Chondrocyte (in vitro differentiated cells): ENCODE measurements at regions not wholly inside any gene's neighbourhood (a gene's known extent, or its start where the extent isn't known, plus 50 kb on each side); places are given as distances from the start of the nearest gene placed in this dataset.
"Not testable (repeated sequence)": the region's sequence is repeated elsewhere in the genome, so short reads cannot be mapped to it uniquely, and the experiment has no call there.

Source experiments
- DNase-seq: peaks from one replicate; pipeline ENCODE4 v3.0.0; 2021; ENCODE audit warnings: mixed read lengths, low spot score
- H3K27ac Mint-ChIP-seq: one replicate; pipeline ENCODE4 v1.8.0; 2021; ENCODE audit warnings: mild to moderate bottlenecking, moderate library complexity, mixed read lengths; ENCODE audit not compliant: unreplicated experiment
- H3K27me3 Mint-ChIP-seq: 2 replicates; pipeline ENCODE4 v1.8.0; 2021; ENCODE audit warnings: low read depth, mixed read lengths
- H3K36me3 Mint-ChIP-seq: 2 replicates; pipeline ENCODE4 v1.8.0; 2021; ENCODE audit warnings: low read depth, mixed read lengths
- H3K4me1 Mint-ChIP-seq: 2 replicates; pipeline ENCODE4 v1.8.0; 2021; ENCODE audit warnings: low read depth, mild to moderate bottlenecking, mixed read lengths
- H3K4me3 Mint-ChIP-seq: one replicate; pipeline ENCODE4 v1.8.0; 2021; ENCODE audit warnings: mild to moderate bottlenecking, moderate library complexity, mixed read lengths; ENCODE audit not compliant: unreplicated experiment
- H3K9me3 Mint-ChIP-seq: 2 replicates; pipeline ENCODE4 v1.8.0; 2021; ENCODE audit warnings: low read depth, mixed read lengths
- TF ChIP-seq, protein P1 (sequence below): fragments of 200-600 bp; sonication (generic); IDR thresholded peaks from 2 replicates; pipeline ENCODE4 v1.5.0; 2021; ENCODE audit warnings: antibody characterized with exemption, mild to moderate bottlenecking, moderate library complexity

- Mint-ChIP-seq H3K27ac (no peak overlapping the region), H3K4me1 (no peaks in the 10 kb centered on the region), H3K9me3 (peaks cover 7% of the 10 kb centered on the region), H3K36me3 (peaks cover 3% of the 10 kb centered on the region), H3K4me3 (no peak overlapping the region), H3K27me3 (no peaks in the 10 kb centered on the region)
- no peak for DNase-seq
- TF ChIP-seq, protein P1, sequence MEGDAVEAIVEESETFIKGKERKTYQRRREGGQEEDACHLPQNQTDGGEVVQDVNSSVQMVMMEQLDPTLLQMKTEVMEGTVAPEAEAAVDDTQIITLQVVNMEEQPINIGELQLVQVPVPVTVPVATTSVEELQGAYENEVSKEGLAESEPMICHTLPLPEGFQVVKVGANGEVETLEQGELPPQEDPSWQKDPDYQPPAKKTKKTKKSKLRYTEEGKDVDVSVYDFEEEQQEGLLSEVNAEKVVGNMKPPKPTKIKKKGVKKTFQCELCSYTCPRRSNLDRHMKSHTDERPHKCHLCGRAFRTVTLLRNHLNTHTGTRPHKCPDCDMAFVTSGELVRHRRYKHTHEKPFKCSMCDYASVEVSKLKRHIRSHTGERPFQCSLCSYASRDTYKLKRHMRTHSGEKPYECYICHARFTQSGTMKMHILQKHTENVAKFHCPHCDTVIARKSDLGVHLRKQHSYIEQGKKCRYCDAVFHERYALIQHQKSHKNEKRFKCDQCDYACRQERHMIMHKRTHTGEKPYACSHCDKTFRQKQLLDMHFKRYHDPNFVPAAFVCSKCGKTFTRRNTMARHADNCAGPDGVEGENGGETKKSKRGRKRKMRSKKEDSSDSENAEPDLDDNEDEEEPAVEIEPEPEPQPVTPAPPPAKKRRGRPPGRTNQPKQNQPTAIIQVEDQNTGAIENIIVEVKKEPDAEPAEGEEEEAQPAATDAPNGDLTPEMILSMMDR, result no peak
Measured at GRCh38 chr2:7566382-7566881, 649.2 kb downstream of the RNF144A start.

DNA sequence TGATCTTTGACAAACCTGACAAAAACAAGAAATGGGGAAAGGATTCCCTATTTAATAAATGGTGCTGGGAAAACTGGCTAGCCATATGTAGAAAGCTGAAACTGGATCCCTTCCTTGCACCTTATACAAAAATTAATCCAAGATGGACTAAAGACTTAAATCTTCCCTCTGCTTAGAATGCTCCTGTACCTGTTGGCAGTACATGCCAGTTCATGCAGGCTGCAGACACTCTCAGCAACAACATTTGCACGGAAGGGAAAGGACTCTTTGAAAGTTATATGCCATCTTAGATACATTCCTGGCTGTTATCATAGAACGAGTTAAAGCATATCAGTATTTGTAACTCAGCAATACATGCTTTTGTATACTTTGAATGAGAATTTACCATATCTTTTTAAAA is 649.9 kb downstream of the RNF144A start:
- DNase-seq, H3K4me1 Mint-ChIP-seq, H3K36me3 Mint-ChIP-seq, H3K9me3 Mint-ChIP-seq, H3K27ac Mint-ChIP-seq, H3K4me3 Mint-ChIP-seq, H3K27me3 Mint-ChIP-seq: not testable (repeated sequence)

DNA sequence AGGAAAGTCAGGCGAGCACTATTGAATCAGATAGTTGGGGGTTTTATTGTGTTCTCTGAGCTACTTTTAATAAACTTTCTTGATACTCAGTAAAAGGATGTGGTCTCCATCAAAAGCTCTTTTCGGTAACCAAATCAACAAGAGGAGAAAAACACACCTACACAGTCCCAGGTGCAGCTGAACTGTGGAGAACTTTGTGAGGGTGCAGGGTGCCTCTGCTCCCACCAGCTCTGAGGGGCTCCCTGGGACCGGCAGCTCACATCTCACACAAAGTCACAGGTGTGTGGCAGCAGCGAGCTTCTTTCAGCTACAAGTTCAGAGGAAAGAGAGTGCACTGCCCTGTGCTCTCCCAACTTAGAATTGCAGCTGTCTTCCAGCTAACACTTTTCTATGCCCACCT is 650.4 kb downstream of the RNF144A start:
- DNase-seq, result no peak
- Mint-ChIP-seq H3K4me3 (no peak overlapping the region), H3K9me3 (peaks cover 7% of the 10 kb centered on the region), H3K27ac (no peak overlapping the region), H3K4me1 (no peaks in the 10 kb centered on the region), H3K36me3 (peaks cover 3% of the 10 kb centered on the region), H3K27me3 (no peaks in the 10 kb centered on the region)
- TF ChIP-seq, protein P1, result no peak

DNA sequence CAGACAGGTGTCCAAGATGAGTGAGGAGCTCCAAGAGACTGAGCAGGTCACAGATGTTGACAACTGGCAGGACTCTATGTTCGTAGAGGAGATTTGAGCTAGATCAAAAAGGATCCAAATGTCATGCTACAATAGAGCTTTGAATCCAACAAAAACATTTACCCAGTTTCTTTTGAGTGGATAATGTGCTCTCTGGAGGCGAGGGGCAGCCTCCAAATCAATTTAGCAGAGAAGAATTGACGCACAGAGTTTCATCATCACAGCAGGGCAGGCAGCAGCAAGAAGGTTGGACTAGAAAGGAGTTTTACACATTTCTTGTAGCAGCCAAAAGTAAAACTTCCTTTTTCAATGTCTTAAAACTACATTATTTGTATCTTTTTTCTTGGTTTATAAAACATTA is 653.0 kb downstream of the RNF144A start:
- no peak for DNase-seq
- Mint-ChIP-seq H3K27me3 (no peaks in the 10 kb centered on the region), H3K9me3 (peaks cover 7% of the 10 kb centered on the region), H3K36me3 (peaks cover 3% of the 10 kb centered on the region), H3K27ac (no peak overlapping the region), H3K4me1 (no peaks in the 10 kb centered on the region), H3K4me3 (no peak overlapping the region)
- TF ChIP-seq, protein P1, result no peak

DNA sequence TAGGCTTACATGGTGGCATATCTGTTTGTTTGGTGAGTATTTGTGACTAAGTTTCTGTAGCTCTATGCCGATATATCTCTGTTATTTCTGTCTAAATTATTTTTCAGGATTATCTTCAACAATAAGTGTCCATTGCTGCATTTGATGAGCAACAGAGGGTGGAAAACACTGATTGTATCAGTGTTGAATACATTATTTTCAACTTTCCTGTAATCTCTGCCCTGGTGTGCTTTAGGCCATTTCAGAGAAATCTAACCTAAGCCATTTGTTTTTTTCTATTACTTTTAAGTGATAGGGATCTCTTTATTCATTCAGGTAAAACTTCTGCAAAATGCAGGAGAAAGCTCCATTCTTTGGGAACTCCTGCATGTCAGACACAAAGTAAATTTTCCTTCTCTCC is 654.5 kb downstream of the RNF144A start:
- no peaks in the 10 kb centered on the region for H3K4me1 Mint-ChIP-seq
- H3K27ac Mint-ChIP-seq, result no peak overlapping the region

DNA sequence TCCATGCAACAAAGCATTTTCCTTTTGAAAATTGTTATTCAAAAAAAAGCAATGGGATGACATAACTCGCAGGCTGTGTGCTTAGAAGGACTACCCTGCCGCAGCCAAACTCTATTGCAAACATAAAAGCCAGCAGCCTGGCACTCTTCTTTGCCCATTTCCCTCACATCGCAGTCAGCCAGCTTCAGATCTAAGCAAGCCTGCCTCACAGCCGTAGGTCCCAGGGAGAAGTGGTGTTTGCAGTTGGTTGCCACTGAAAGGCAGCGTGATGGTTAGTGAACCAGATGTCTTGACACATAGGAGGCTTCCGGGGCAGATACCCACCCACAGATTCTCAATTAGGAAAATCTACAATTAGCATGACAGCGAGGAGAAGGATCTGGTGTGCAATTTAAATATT is 655.2 kb downstream of the RNF144A start:
- Mint-ChIP-seq H3K36me3 (peaks cover under 1% of the 10 kb centered on the region), H3K9me3 (peaks cover 2% of the 10 kb centered on the region), H3K27me3 (peaks cover 2% of the 10 kb centered on the region), H3K4me1 (no peaks in the 10 kb centered on the region), H3K4me3 (no peak overlapping the region), H3K27ac (no peak overlapping the region)
- DNase-seq, result no peak
- TF ChIP-seq, protein P1, result no peak

More for the DNA sequence above, 654.5 kb downstream of the RNF144A start:
- no peak overlapping the region for H3K4me3 Mint-ChIP-seq
- TF ChIP-seq, protein P1, result no peak
- peaks cover 5% of the 10 kb centered on the region for H3K9me3 Mint-ChIP-seq
- no peak for DNase-seq
- H3K27me3 Mint-ChIP-seq, result peaks cover 2% of the 10 kb centered on the region
- H3K36me3 Mint-ChIP-seq, result peaks cover 1% of the 10 kb centered on the region
